ENCODE measurements at regions not wholly inside any gene's neighbourhood (a gene's known extent, or its start where the extent isn't known, plus 50 kb on each side); places are given as distances from the start of the nearest gene placed in this dataset.

GRCh38 chr19:30154410-30154809 is 212.4 kb downstream of the URI1 start:
- H3K36me3 Mint-ChIP-seq (ENCODE audit: insufficient read depth): no peaks in the 10 kb centered on the region
- H3K9me3 Mint-ChIP-seq: no peaks in the 10 kb centered on the region
- DNase-seq (no peak), ATAC-seq (no peak)
- H3K4me3 Mint-ChIP-seq: no peak overlapping the region
- H3K4me1 Mint-ChIP-seq (ENCODE audit: low read depth): no peaks in the 10 kb centered on the region
- peaks cover 4% of the 10 kb centered on the region for H3K27me3 Mint-ChIP-seq (ENCODE audit: low read depth)

- Mint-ChIP-seq H3K36me3 (ENCODE audit: insufficient read depth) (no peaks in the 10 kb centered on the region), H3K4me3 (no peak overlapping the region), H3K9me3 (no peaks in the 10 kb centered on the region), H3K27me3 (ENCODE audit: low read depth) (peaks cover 4% of the 10 kb centered on the region), H3K4me1 (ENCODE audit: low read depth) (no peaks in the 10 kb centered on the region)
- DNase-seq (no peak), ATAC-seq (no peak)
Measured at GRCh38 chr19:30155381-30156200, 213.6 kb downstream of the URI1 start.

DNA sequence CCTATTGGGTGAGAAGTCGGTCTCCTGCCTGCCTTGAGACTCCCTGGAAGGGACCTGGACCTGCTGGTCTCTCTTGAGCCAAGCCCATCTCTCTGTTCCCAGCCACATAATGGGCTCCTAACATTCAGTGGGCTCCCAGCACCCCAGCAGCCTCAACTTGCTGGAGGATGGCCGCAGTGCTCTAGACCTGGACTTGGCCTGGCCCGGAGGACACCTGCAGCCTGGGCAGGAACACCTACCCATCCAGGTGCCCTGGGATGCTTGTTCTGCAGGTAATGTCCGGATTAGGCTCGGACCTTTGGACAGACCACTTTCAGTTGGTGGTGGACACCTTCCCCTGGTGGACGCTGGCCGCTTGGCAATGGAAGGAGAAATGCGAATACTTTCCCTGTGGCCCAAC is 214.6 kb downstream of the URI1 start:
- ATAC-seq: no peak
- H3K4me3 Mint-ChIP-seq: no peak overlapping the region
- no peaks in the 10 kb centered on the region for H3K9me3 Mint-ChIP-seq
- H3K27me3 Mint-ChIP-seq (ENCODE audit: low read depth): peaks cover 4% of the 10 kb centered on the region
- DNase-seq: no peak
- H3K4me1 Mint-ChIP-seq (ENCODE audit: low read depth): no peaks in the 10 kb centered on the region
- H3K36me3 Mint-ChIP-seq (ENCODE audit: insufficient read depth): no peaks in the 10 kb centered on the region

DNA sequence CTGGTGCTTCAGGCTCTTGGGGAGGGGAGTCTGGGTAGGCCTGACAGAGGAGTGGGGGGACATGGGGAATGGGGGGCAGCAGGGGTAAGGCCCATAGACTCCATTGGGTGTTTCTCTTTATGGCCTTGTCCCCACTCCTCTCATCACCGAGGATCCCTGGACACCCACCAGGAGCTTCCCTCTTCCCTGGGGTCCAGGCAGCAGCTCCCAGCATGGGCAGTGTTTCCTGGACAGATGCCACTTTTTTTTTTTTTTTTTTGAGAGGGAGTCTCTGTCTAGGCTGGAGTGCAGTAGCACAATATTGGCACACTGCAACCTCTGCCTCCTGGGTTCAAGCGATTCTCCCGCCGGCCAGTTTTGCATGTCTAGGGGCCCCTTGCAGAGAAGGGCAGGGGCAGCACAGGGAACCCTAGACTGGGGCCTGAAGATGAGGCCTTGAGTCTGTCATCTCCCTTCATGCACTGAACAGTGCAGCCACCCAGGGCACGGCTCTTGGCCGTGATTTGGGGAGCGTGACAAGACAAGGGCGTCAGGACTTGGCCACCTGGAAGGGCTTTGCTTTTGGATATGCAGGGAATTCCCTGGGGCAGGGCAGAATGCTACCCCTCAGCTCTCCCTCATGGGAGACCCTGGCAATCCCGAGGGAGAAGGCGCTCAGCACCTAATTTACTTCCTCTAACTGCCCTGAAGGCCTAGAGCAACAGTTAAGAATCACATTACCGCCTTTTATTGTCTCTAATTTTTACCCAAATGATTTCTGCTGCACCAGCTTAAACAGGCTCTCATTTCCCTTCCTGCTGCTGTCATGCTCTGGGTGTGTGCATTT is 213.9 kb upstream of the ZNF536 start:
- no peak for ATAC-seq

GRCh38 chr19:30158893-30159245 is 213.3 kb upstream of the ZNF536 start:
- no peaks in the 10 kb centered on the region for H3K36me3 Mint-ChIP-seq (ENCODE audit: insufficient read depth)
- DNase-seq (no peak), ATAC-seq (no peak)
- no peak overlapping the region for H3K4me3 Mint-ChIP-seq
- peaks cover 4% of the 10 kb centered on the region for H3K27me3 Mint-ChIP-seq (ENCODE audit: low read depth)
- H3K4me1 Mint-ChIP-seq (ENCODE audit: low read depth): no peaks in the 10 kb centered on the region
- no peaks in the 10 kb centered on the region for H3K9me3 Mint-ChIP-seq

More for the DNA sequence above, 213.9 kb upstream of the ZNF536 start:
- no peak for DNase-seq
- H3K36me3 Mint-ChIP-seq (ENCODE audit: insufficient read depth): no peaks in the 10 kb centered on the region
- H3K4me1 Mint-ChIP-seq (ENCODE audit: low read depth): no peaks in the 10 kb centered on the region
- H3K4me3 Mint-ChIP-seq: no peak overlapping the region
- no peaks in the 10 kb centered on the region for H3K9me3 Mint-ChIP-seq
- peaks cover 4% of the 10 kb centered on the region for H3K27me3 Mint-ChIP-seq (ENCODE audit: low read depth)

GRCh38 chr19:30159636-30160035 is 212.5 kb upstream of the ZNF536 start:
- Mint-ChIP-seq H3K4me1 (ENCODE audit: low read depth) (no peaks in the 10 kb centered on the region), H3K4me3 (no peak overlapping the region), H3K27me3 (ENCODE audit: low read depth) (peaks cover 4% of the 10 kb centered on the region), H3K36me3 (ENCODE audit: insufficient read depth) (no peaks in the 10 kb centered on the region), H3K9me3 (no peaks in the 10 kb centered on the region)
- DNase-seq (no peak), ATAC-seq (no peak)

DNA sequence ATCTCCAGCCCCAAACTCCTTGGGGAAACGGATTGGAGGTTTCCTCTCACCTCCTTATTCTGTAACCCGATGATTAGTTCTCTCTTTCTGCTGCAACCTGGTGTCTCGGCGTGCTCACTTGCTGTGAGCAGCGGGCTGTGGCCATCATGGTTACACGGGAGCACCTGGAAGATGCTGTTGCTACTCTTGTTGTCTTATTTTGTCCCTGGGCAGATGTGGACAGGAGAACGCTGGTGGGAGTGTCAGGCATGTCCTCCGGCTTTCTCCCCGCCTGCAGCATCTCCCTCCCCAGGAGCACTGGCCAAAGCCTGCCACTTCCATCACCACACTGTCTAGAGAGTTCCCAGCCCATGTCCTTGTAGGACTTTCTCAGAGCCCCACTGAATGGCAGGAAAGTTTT is 211.8 kb upstream of the ZNF536 start:
- ATAC-seq: no peak
- no peak for DNase-seq
- Mint-ChIP-seq H3K36me3 (ENCODE audit: insufficient read depth) (no peaks in the 10 kb centered on the region), H3K4me3 (no peak overlapping the region), H3K27me3 (ENCODE audit: low read depth) (peaks cover 2% of the 10 kb centered on the region), H3K9me3 (no peaks in the 10 kb centered on the region), H3K4me1 (ENCODE audit: low read depth) (no peaks in the 10 kb centered on the region)

GRCh38 chr19:30161021-30161655 is 211.0 kb upstream of the ZNF536 start:
- Mint-ChIP-seq H3K9me3 (no peaks in the 10 kb centered on the region), H3K36me3 (ENCODE audit: insufficient read depth) (no peaks in the 10 kb centered on the region), H3K4me3 (no peak overlapping the region), H3K27me3 (ENCODE audit: low read depth) (peaks cover under 1% of the 10 kb centered on the region), H3K4me1 (ENCODE audit: low read depth) (no peaks in the 10 kb centered on the region)
- DNase-seq: no peak
- ATAC-seq: no peak

- no peak for ATAC-seq
- no peaks in the 10 kb centered on the region for H3K36me3 Mint-ChIP-seq (ENCODE audit: insufficient read depth)
- H3K27me3 Mint-ChIP-seq (ENCODE audit: low read depth): no peaks in the 10 kb centered on the region
- DNase-seq: no peak
- no peak overlapping the region for H3K4me3 Mint-ChIP-seq
- no peaks in the 10 kb centered on the region for H3K9me3 Mint-ChIP-seq
- H3K4me1 Mint-ChIP-seq (ENCODE audit: low read depth): no peaks in the 10 kb centered on the region
Measured at GRCh38 chr19:30161770-30162169, 210.4 kb upstream of the ZNF536 start.

DNA sequence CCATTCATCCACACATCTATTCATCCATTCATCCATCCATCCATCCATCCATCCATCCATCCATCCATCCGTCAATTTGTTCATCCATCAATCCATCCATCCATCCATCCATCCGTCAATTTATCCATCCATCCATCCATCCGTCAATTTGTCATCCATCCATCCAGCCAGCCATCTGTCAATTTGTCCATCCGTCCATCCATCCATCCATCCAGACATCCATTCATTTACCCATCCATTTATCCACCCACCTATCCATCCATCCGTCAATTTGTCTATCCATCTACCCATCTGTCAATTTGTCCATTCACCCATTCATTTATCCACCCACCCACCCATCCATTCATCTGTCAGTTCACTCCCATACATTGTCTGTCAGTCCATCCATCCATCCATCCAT is 209.5 kb upstream of the ZNF536 start:
- H3K4me1 Mint-ChIP-seq (ENCODE audit: low read depth): no peaks in the 10 kb centered on the region
- no peaks in the 10 kb centered on the region for H3K36me3 Mint-ChIP-seq (ENCODE audit: insufficient read depth)
- H3K4me3 Mint-ChIP-seq: no peak overlapping the region
- DNase-seq (no peak), ATAC-seq (no peak)
- no peaks in the 10 kb centered on the region for H3K27me3 Mint-ChIP-seq (ENCODE audit: low read depth)
- no peaks in the 10 kb centered on the region for H3K9me3 Mint-ChIP-seq

DNA sequence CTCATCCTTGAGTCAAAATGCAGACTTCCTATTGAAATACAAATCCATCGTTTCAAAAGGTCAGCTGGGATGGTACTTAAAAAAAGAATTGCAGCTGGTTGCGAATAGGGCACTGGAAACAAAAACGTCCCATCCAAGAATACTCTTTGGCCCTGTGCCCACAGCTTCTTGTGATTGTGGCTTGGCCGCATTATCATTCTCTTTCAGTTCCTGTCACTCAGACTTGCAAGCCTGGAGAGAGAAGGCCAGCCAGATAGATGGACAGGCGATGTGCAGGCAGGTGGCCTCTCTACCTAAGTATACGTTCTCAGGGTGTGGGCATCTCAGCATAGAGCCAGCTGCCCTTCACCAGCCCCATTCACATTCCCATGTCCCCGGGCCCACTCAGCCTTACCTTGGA is 208.5 kb upstream of the ZNF536 start:
- Mint-ChIP-seq H3K27me3 (ENCODE audit: low read depth) (no peaks in the 10 kb centered on the region), H3K36me3 (ENCODE audit: insufficient read depth) (no peaks in the 10 kb centered on the region), H3K4me1 (ENCODE audit: low read depth) (no peaks in the 10 kb centered on the region), H3K4me3 (no peak overlapping the region), H3K9me3 (no peaks in the 10 kb centered on the region)
- no peak for ATAC-seq
- no peak for DNase-seq

DNA sequence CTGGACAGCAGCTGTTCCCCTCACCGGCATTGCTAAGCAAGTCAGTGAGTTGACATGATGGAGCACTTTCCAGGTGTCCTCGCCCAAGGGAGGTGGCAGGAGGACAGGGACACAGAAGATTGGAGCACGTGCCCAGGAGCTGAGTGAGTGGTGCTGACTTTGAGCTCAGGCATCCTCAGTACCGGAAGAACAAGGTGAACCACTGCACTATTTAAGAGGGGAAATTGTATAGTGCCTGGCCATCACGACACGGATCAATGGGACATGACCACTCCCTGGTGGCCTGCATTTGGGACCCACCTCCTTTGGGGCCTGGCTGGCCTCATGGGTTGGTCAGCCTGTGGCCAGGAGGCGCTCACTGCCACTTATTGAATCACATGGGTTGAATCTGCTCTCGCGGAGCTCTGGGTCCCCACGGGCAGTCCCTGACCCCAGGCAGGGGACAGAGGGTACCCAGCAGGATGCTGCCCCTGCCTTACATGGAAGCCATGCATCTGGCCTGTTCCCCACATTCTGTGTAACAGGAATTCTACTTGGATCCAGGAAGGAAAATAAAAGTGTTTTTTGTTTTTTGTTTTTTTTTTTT is 206.9 kb upstream of the ZNF536 start:
- Mint-ChIP-seq H3K27me3 (ENCODE audit: low read depth) (no peaks in the 10 kb centered on the region), H3K4me1 (ENCODE audit: low read depth) (no peaks in the 10 kb centered on the region), H3K36me3 (ENCODE audit: insufficient read depth) (no peaks in the 10 kb centered on the region), H3K9me3 (no peaks in the 10 kb centered on the region), H3K4me3 (no peak overlapping the region)
- no peak for ATAC-seq
- DNase-seq: no peak

DNA sequence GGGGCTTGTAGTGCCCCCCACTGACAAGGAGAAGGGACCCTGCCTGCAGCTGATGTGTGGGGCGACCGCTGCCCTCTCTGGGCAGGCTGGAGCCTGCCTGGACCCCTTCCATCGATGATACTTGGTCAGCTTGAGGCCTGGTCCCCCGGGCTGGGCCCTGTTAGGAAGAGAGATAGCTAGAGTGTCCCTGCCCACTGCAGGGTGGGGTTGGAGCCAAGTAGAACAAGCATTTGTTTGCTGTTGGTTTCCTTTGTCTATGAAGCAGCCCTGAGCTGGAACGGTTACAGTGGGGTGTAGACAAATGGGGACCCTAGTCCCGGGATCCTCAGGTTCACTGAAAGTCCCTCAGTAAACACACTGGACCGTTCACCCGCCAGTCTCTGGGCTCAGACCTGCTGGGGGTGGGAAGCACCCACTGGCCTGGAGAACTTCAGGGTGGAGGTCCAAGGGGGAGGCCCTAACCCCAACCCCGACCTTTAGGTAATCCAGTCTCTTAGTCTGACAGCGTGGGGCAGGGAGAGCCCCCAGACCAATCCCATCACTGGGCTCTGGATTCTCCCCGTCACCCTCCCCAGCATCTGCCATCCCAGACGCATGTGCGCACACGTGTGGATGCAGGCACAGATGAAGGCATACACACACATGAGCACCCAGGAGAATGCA is 204.8 kb upstream of the ZNF536 start:
- no peak overlapping the region for H3K4me3 Mint-ChIP-seq
- H3K4me1 Mint-ChIP-seq (ENCODE audit: low read depth): no peaks in the 10 kb centered on the region
- H3K36me3 Mint-ChIP-seq (ENCODE audit: insufficient read depth): no peaks in the 10 kb centered on the region
- no peaks in the 10 kb centered on the region for H3K27me3 Mint-ChIP-seq (ENCODE audit: low read depth)
- no peaks in the 10 kb centered on the region for H3K9me3 Mint-ChIP-seq
- ATAC-seq (no peak), DNase-seq (no peak)

- H3K9me3 Mint-ChIP-seq: no peaks in the 10 kb centered on the region
- no peak overlapping the region for H3K4me3 Mint-ChIP-seq
- ATAC-seq (no peak), DNase-seq (no peak)
- no peaks in the 10 kb centered on the region for H3K36me3 Mint-ChIP-seq (ENCODE audit: insufficient read depth)
- H3K4me1 Mint-ChIP-seq (ENCODE audit: low read depth): no peaks in the 10 kb centered on the region
- H3K27me3 Mint-ChIP-seq (ENCODE audit: low read depth): no peaks in the 10 kb centered on the region
Measured at GRCh38 chr19:30167976-30168635, 204.1 kb upstream of the ZNF536 start.
